ENCODE measurements at regions not wholly inside any gene's neighbourhood (a gene's known extent, or its start where the extent isn't known, plus 50 kb on each side); places are given as distances from the start of the nearest gene placed in this dataset.

DNA sequence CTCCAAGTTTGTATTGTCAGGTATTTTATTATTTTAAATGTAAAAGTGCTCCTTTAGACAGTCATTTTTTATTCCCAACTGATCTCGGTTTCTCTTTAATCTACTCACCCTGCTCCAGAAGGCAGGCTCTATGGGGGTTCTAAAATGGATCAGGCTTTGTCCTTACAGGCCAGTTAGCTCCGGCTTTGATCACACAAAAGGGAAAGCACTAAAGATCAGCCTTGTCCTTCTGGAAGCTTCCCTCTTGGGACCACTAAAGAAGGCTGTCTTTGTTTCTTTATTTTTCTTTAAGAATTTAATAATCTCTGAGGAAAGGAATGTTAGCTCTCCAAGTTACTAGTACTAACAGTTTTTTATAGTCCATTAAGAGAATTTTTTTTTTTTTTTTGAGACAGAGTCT lies 560.5 kb upstream of the ZNF717 start:
- no peak overlapping the region for H3K4me2 ChIP-seq (replicated peaks; ENCODE audit: extremely low read depth, low read length, poor library complexity, severe bottlenecking)
- no peak overlapping the region for H3K4me3 Mint-ChIP-seq
- H3K9ac ChIP-seq (ENCODE audit: insufficient read depth, low read length, poor library complexity, severe bottlenecking) = no peak overlapping the region
- H3K27me3 Mint-ChIP-seq (ENCODE audit: low read depth in 3 of 3) = no peaks in the 10 kb centered on the region
- H3K27me3 ChIP-seq (ENCODE audit: control insufficient read depth in 2 of 2, insufficient read depth in 2 of 2, low read length in 2 of 2) = no peaks in the 10 kb centered on the region
- no peak overlapping the region for H3K4me3 ChIP-seq (replicated peaks in 1 of 3; ENCODE audit: low read depth in 2 of 3, low read length in 3 of 3)
- no peaks in the 10 kb centered on the region for H3K79me2 ChIP-seq (ENCODE audit: insufficient read depth, low read length)
- H3K27ac ChIP-seq (ENCODE audit: low read depth in 1 of 2, low read length in 2 of 2) = no peak overlapping the region
- H3K36me3 Mint-ChIP-seq = no peaks in the 10 kb centered on the region
- no peak overlapping the region for H3K27ac Mint-ChIP-seq
- no peaks in the 10 kb centered on the region for H4K20me1 ChIP-seq (ENCODE audit: insufficient read depth, low read length)
- H3K36me3 ChIP-seq (replicated peaks in 1 of 2; ENCODE audit: control insufficient read depth in 1 of 2, insufficient read depth in 2 of 2, low read length in 2 of 2) = no peaks in the 10 kb centered on the region
- H3K9me3 Mint-ChIP-seq = peaks cover 0 to 2% (median 0%) of the 10 kb centered on the region in 7 donors
- intact Hi-C loops (cut with micrococcal nuclease) = no loop called here
- H3K4me1 Mint-ChIP-seq = no peaks in the 10 kb centered on the region
- no peaks in the 10 kb centered on the region for H3K9me3 ChIP-seq (replicated peaks in 1 of 2; ENCODE audit: control insufficient read depth in 1 of 2, insufficient read depth in 1 of 2, low read length in 2 of 2)
- WGBS (ENCODE audit: insufficient coverage) = no CpG with 5 or more reads among the region's 2 CpGs
- no peak for DNase-seq
- H3K4me1 ChIP-seq (ENCODE audit: control insufficient read depth in 1 of 2, insufficient read depth in 2 of 2, low read length in 2 of 2) = no peaks in the 10 kb centered on the region
- TF ChIP-seq, protein P1, sequence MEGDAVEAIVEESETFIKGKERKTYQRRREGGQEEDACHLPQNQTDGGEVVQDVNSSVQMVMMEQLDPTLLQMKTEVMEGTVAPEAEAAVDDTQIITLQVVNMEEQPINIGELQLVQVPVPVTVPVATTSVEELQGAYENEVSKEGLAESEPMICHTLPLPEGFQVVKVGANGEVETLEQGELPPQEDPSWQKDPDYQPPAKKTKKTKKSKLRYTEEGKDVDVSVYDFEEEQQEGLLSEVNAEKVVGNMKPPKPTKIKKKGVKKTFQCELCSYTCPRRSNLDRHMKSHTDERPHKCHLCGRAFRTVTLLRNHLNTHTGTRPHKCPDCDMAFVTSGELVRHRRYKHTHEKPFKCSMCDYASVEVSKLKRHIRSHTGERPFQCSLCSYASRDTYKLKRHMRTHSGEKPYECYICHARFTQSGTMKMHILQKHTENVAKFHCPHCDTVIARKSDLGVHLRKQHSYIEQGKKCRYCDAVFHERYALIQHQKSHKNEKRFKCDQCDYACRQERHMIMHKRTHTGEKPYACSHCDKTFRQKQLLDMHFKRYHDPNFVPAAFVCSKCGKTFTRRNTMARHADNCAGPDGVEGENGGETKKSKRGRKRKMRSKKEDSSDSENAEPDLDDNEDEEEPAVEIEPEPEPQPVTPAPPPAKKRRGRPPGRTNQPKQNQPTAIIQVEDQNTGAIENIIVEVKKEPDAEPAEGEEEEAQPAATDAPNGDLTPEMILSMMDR (IDR thresholded peaks at IDR 0.05) = no peak
- no peak overlapping the region for H2AFZ ChIP-seq (ENCODE audit: insufficient read depth, low read depth, low read length, poor library complexity, severe bottlenecking)

DNA sequence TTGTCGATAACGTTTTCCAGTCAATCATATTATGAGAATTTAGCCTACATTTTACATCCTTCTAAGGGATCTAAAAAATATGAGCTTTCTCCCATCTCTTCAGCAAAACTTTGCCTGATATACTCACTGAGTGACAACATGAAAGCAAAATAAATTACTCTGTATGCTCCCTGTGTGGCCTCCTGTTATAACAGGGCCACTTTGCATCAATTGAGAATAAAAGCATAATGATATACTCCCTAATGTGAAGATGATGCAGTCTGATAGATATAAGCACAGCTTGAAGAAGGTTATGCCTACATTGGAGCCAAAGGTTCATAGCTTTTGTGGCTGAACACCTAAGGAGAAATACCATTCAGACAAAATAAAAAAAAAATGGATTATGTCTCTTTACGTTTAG lies 561.3 kb upstream of the ZNF717 start:
- Mint-ChIP-seq H3K4me3 (no peak overlapping the region), H3K9me3 (no peaks in the 10 kb centered on the region), H3K27ac (no peak overlapping the region), H3K27me3 (ENCODE audit: low read depth in 3 of 3) (no peaks in the 10 kb centered on the region), H3K36me3 (no peaks in the 10 kb centered on the region), H3K4me1 (no peaks in the 10 kb centered on the region)
- H3K27ac ChIP-seq (ENCODE audit: low read depth in 1 of 2, low read length in 2 of 2) = no peak overlapping the region
- H3K4me2 ChIP-seq (replicated peaks; ENCODE audit: extremely low read depth, low read length, poor library complexity, severe bottlenecking) = no peak overlapping the region
- H3K36me3 ChIP-seq (replicated peaks in 1 of 2; ENCODE audit: control insufficient read depth in 1 of 2, insufficient read depth in 2 of 2, low read length in 2 of 2) = no peaks in the 10 kb centered on the region
- no CpG with 5 or more reads among the region's 3 CpGs for WGBS (ENCODE audit: insufficient coverage)
- DNase-seq = no peak
- H3K4me3 ChIP-seq (replicated peaks in 1 of 3; ENCODE audit: low read depth in 2 of 3, low read length in 3 of 3) = no peak overlapping the region
- H2AFZ ChIP-seq (ENCODE audit: insufficient read depth, low read depth, low read length, poor library complexity, severe bottlenecking) = no peak overlapping the region
- TF ChIP-seq, protein P1 (IDR thresholded peaks at IDR 0.05) = no peak
- intact Hi-C loops (cut with micrococcal nuclease) = no loop called here
- H3K79me2 ChIP-seq (ENCODE audit: insufficient read depth, low read length) = no peaks in the 10 kb centered on the region
- no peaks in the 10 kb centered on the region for H3K27me3 ChIP-seq (ENCODE audit: control insufficient read depth in 2 of 2, insufficient read depth in 2 of 2, low read length in 2 of 2)
- no peak overlapping the region for H3K9ac ChIP-seq (ENCODE audit: insufficient read depth, low read length, poor library complexity, severe bottlenecking)
- no peaks in the 10 kb centered on the region for H3K4me1 ChIP-seq (ENCODE audit: control insufficient read depth in 1 of 2, insufficient read depth in 2 of 2, low read length in 2 of 2)
- no peaks in the 10 kb centered on the region for H3K9me3 ChIP-seq (replicated peaks in 1 of 2; ENCODE audit: control insufficient read depth in 1 of 2, insufficient read depth in 1 of 2, low read length in 2 of 2)
- no peaks in the 10 kb centered on the region for H4K20me1 ChIP-seq (ENCODE audit: insufficient read depth, low read length)
